Endothelial cell of umbilical vein (primary cell): ENCODE measurements at regions not wholly inside any gene's neighbourhood (a gene's known extent, or its start where the extent isn't known, plus 50 kb on each side); places are given as distances from the start of the nearest gene placed in this dataset.
"Not testable (repeated sequence)": the region's sequence is repeated elsewhere in the genome, so short reads cannot be mapped to it uniquely, and the experiment has no call there.

Experiments used
- BruUV-seq: library from RNA; stranded (reverse); fragments of 400-500 nt; replicated peaks from 2 replicates; lab custom pipeline; 2021; lab: Mats Ljungman, UMichigan
- CTCF ChIA-PET: fragments of 300-600, 350-600 bp; sonication (Branson Sonifier 250); formaldehyde crosslinking; loops from one replicate; lab custom pipeline; 2021; ENCODE audit warnings: antibody characterized with exemption, inconsistent platforms; lab: Charles Lee
- POLR2A ChIA-PET: fragments of 300-600, 350-600 bp; sonication (Branson Sonifier 250); formaldehyde crosslinking; loops from one replicate; lab custom pipeline; 2021; ENCODE audit warnings: antibody characterized with exemption, inconsistent platforms; lab: Charles Lee
- DNase-seq: peaks from one replicate; pipeline ENCODE4 v3.0.0-alpha.2; 2011; ENCODE audit warnings: low read depth, low spot score
- FAIRE-seq: peaks from 2 replicates; lab custom pipeline; 2011; peaks lifted over from hg19 to GRCh38; lab: Jason Lieb, UNC
- H2AFZ ChIP-seq: 2 replicates; pipeline ENCODE4 v1.6.0; 2012; ENCODE audit warnings: low read depth, low read length, control low read depth, inconsistent platforms
- H3K27ac ChIP-seq: 2 replicates; pipeline ENCODE4 v1.5.1; 2011; ENCODE audit warnings: low read depth, mild to moderate bottlenecking, control low read depth, low read length, moderate library complexity; ENCODE audit not compliant: insufficient read depth
- H3K27me3 ChIP-seq, 2 experiments: 2 replicates each; pipeline versions ENCODE4 v1.6.0 to v1.6.1; 2011; ENCODE audit warnings: low read length in 2 of 2, mixed read lengths in 1 of 2; ENCODE audit not compliant: control insufficient read depth in 2 of 2, insufficient read depth in 2 of 2
- H3K36me3 ChIP-seq, 2 experiments: 2 replicates in 1 of 2; 3 replicates in 1 of 2; pipeline ENCODE4 v1.5.1; 2011; ENCODE audit warnings: low read length in 2 of 2, mild to moderate bottlenecking in 1 of 2, moderate library complexity in 1 of 2; ENCODE audit not compliant: control insufficient read depth in 2 of 2, insufficient read depth in 2 of 2; ENCODE audit errors: extremely low read depth in 1 of 2
- H3K4me1 ChIP-seq: 3 replicates; pipeline ENCODE4 v1.5.1; 2011; ENCODE audit warnings: mild to moderate bottlenecking, low read length; ENCODE audit not compliant: control insufficient read depth, insufficient read depth; ENCODE audit errors: extremely low read depth
- H3K4me2 ChIP-seq: 2 replicates; pipeline ENCODE4 v1.6.1; 2011; ENCODE audit warnings: low read length, control low read depth, mixed read lengths; ENCODE audit not compliant: insufficient read depth
- H3K4me3 ChIP-seq, 3 experiments: fragments of 200-600 bp in 1 of 3; sonication (generic), shearing (Covaris generic) in 1 of 3; replicated peaks in 1 of 3; 2 replicates each; pipeline ENCODE4 v1.5.1; 2011 to 2016; ENCODE audit warnings: control low read depth in 3 of 3, low read length in 3 of 3, mild to moderate bottlenecking in 2 of 3, inconsistent platforms in 1 of 3, low read depth in 1 of 3, moderate library complexity in 1 of 3; ENCODE audit not compliant: insufficient read depth in 1 of 3
- H3K79me2 ChIP-seq: 2 replicates; pipeline ENCODE4 v1.6.0; 2012; ENCODE audit warnings: low read length, inconsistent platforms; ENCODE audit not compliant: control insufficient read depth, insufficient read depth
- H3K9ac ChIP-seq: replicated peaks from 2 replicates; pipeline ENCODE3; 2011; ENCODE audit warnings: low read length, control low read depth; ENCODE audit not compliant: insufficient read depth; ENCODE audit errors: extremely low read depth
- H3K9me1 ChIP-seq: replicated peaks from 3 replicates; pipeline ENCODE4 v1.6.0; 2011; ENCODE audit warnings: mild to moderate bottlenecking, low read length; ENCODE audit not compliant: control insufficient read depth, insufficient read depth; ENCODE audit errors: extremely low read depth
- H3K9me3 ChIP-seq: replicated peaks from 2 replicates; pipeline ENCODE4 v1.5.1; 2012; ENCODE audit warnings: low read length, inconsistent platforms; ENCODE audit not compliant: control insufficient read depth, insufficient read depth
- H4K20me1 ChIP-seq: replicated peaks from 2 replicates; pipeline ENCODE3; 2011; ENCODE audit warnings: mild to moderate bottlenecking, low read length; ENCODE audit not compliant: control insufficient read depth, insufficient read depth; ENCODE audit errors: extremely low read depth
- CTCF ChIP-seq, 2 donors: IDR thresholded peaks; 1 replicate in 1 of 2; 2 replicates in 1 of 2; pipeline ENCODE4 v1.5.1; 2011; ENCODE audit warnings: low read length in 2 of 2, mild to moderate bottlenecking in 2 of 2, moderate library complexity in 2 of 2, control low read depth in 1 of 2, inconsistent platforms in 1 of 2, low read depth in 1 of 2; ENCODE audit not compliant: insufficient read depth in 1 of 2; ENCODE audit errors: extremely low read depth in 1 of 2
- EZH2 ChIP-seq: IDR thresholded peaks from 2 replicates; pipeline ENCODE4 v1.6.1; 2012; ENCODE audit warnings: borderline replicate concordance, low read depth, mild to moderate bottlenecking, moderate library complexity, low read length, inconsistent platforms; ENCODE audit not compliant: severe bottlenecking
- FOS ChIP-seq: IDR thresholded peaks from 2 replicates; pipeline ENCODE4 v1.6.1; 2011; ENCODE audit warnings: mild to moderate bottlenecking, low read length, moderate library complexity, borderline replicate concordance; ENCODE audit not compliant: insufficient read depth
- GATA2 ChIP-seq: IDR thresholded peaks from 2 replicates; pipeline ENCODE4 v1.7.0; 2011; ENCODE audit warnings: low read depth, mild to moderate bottlenecking, moderate library complexity, mixed read lengths, low read length; ENCODE audit not compliant: insufficient read length, insufficient read depth
- JUN ChIP-seq: IDR thresholded peaks from 2 replicates; pipeline ENCODE4 v1.6.1; 2011; ENCODE audit warnings: borderline replicate concordance, low read depth; ENCODE audit not compliant: insufficient read length, insufficient read depth
- MAX ChIP-seq: IDR thresholded peaks from 2 replicates; pipeline ENCODE4 v1.6.1; 2011; ENCODE audit not compliant: insufficient read depth, insufficient read length
- MYC ChIP-seq: IDR thresholded peaks from one replicate; pipeline ENCODE4 v1.6.1; 2011; ENCODE audit warnings: mild to moderate bottlenecking, low read depth, low read length
- POLR2A ChIP-seq: IDR thresholded peaks from 2 replicates; pipeline ENCODE4 v1.6.1; 2012; ENCODE audit warnings: low read depth, mild to moderate bottlenecking, control low read depth, low read length
- POLR2AphosphoS5 ChIP-seq: IDR thresholded peaks from 2 replicates; pipeline ENCODE4 v1.6.1; 2012; ENCODE audit warnings: low read depth, mild to moderate bottlenecking, control low read depth, low read length, moderate library complexity; ENCODE audit not compliant: insufficient read depth
- dilution Hi-C: fragments of 300-500 bp; cut with MboI; formaldehyde crosslinking; loops from one replicate; pipeline ENCODE4 v1.15.0; 2019; ENCODE audit warnings: low sequenced_read_pairs; ENCODE audit not compliant: extremely low pct_ligation_motif_present
- intact Hi-C: fragments of 100-400 bp; cut with micrococcal nuclease; formaldehyde crosslinking; loops from one replicate; pipeline ENCODE4 v1.10.0; 2022

GRCh38 chrX:115357326-115358120, 68.0 kb downstream of the LUZP4 start:
- Histone ChIP-seq H4K20me1 (no peaks in the 10 kb centered on the region), H3K4me2 (no peak overlapping the region), H3K79me2 (no peaks in the 10 kb centered on the region), H3K4me1 (no peaks in the 10 kb centered on the region), H3K9me1 (no peaks in the 10 kb centered on the region), H3K36me3 (no peaks in the 10 kb centered on the region), H3K9ac (no peak overlapping the region), H3K9me3 (no peaks in the 10 kb centered on the region), H3K27me3 (no peaks in the 10 kb centered on the region), H3K27ac (no peak overlapping the region), H3K4me3 (no peak overlapping the region), H2AFZ (no peak overlapping the region)
- TF ChIP-seq GATA2 (no peak), JUN (no peak), CTCF (IDR thresholded peaks at IDR 0.05; ENCODE audit: extremely low read depth in 1 of 2, insufficient read depth in 1 of 2, low read depth in 1 of 2, low read length in 2 of 2) (no peak), POLR2A (no peak), POLR2AphosphoS5 (no peak), MYC (no peak), EZH2 (no peak), FOS (no peak), MAX (no peak)
- dilution Hi-C loops, result no loop called here
- no TSS peak for BruUV-seq
- no peak for FAIRE-seq
- intact Hi-C loops, result no loop called here
- DNase-seq, result no peak
- POLR2A ChIA-PET, result no interaction called here
- CTCF ChIA-PET, result no interaction called here

GRCh38 chrX:115359508-115359907, 70.0 kb downstream of the LUZP4 start:
- H3K9me1 ChIP-seq, BruUV-seq, H3K27ac ChIP-seq, DNase-seq, dilution Hi-C loops, H3K4me1 ChIP-seq, CTCF ChIA-PET, H3K36me3 ChIP-seq, H3K79me2 ChIP-seq, H3K4me2 ChIP-seq, H2AFZ ChIP-seq, H3K27me3 ChIP-seq, H3K9ac ChIP-seq, POLR2A ChIA-PET, H3K9me3 ChIP-seq, H3K4me3 ChIP-seq, intact Hi-C loops, H4K20me1 ChIP-seq, FAIRE-seq: not testable (repeated sequence)
